ENCODE measurements at regions not wholly inside any gene's neighbourhood (a gene's known extent, or its start where the extent isn't known, plus 50 kb on each side); places are given as distances from the start of the nearest gene placed in this dataset.

DNA sequence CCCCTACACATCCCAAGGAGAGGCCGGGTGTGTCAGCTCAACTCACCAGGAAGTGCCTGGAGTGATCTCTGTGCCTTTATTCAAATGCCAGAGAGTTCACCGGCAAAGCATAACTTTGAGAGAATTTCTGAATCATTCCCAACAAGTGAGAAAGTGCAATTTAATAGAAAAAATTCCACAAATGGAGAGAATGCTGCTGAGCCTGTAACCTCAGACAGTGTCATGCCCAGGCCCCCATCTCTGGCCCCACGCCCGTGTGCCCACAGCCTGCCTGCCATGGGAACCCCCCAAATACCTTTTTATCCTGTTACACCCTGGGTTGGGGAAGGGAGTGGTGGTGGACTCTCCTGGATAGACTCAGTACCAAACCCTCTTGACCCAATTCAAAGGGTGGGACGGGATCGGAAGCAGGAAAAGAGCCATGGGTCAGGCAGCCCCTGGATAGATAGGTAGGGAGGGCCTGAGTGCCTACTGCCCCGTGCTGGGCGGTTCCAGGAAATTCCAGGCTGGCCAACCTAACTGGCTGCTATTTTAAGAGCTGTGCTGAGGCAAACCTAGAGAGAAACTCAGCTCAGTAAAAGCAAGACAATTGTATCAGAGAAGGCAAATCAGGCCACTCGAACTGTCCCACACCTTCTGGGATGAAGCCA, 179.0 kb upstream of the FOXA2 start:
- H3K27ac Mint-ChIP-seq = no peak overlapping the region
- H3K36me3 Mint-ChIP-seq = no peaks in the 10 kb centered on the region
- ATAC-seq (ENCODE audit: low read depth in 2 of 2) (no peak), DNase-seq (no peak)
- peaks cover 0 to 6% (median 0%) of the 10 kb centered on the region in 3 donors for H3K27me3 Mint-ChIP-seq
- peaks cover 0 to 7% (median 0%) of the 10 kb centered on the region in 3 donors for H3K4me1 Mint-ChIP-seq
- H3K9me3 Mint-ChIP-seq = peaks cover 0 to 8% (median 0%) of the 10 kb centered on the region in 7 donors
- no peak overlapping the region for H3K4me3 Mint-ChIP-seq

DNA sequence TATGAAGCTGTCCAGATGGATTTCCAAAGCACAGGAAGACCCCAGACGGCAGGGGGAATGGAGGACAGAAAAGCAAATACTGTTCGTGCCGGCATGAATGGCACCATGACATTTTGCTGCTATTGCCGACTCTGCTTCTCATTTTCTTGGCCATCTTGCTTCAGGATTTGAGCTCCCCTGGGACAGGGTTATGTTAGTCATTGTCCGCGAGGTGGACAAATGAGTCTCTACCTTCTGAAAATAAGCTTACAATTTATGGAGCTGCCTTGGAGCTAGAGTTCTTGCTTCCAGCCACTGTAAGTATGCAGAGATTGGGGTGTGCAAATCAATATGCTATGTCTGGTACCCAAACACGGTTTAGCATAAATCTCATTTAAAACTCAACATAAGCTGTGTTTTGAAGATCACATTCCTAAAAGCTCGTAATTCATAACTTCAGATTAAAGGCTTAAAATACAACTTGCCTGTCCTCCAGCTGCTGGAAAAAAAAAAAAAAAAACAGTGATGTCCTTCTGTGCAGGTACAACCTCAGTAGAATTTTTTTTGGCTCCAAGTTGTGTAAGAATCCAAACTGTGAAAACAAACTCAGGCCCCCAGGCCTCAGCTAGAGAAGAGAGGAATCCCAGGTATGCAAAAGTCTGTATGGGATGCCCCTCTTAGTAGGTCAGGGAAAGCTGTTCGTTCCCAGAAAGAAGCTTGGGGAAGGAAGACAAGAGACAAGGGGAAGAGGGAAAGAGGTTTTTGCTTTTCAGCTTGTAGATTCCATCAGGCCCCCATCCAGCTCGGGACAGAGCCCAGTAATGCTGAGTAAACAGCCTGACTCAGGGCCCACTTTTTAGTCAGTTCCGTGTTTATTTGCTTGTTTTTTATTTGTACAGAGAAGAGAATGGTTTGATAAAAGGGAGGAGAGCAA, 184.2 kb upstream of the FOXA2 start:
- Mint-ChIP-seq H3K9me3 (peaks cover 0 to 4% (median 0%) of the 10 kb centered on the region in 7 donors), H3K4me1 (no peaks in the 10 kb centered on the region), H3K4me3 (no peak overlapping the region), H3K36me3 (no peaks in the 10 kb centered on the region), H3K27me3 (peaks cover 16 to 21% (median 19%) of the 10 kb centered on the region in 3 donors), H3K27ac (no peak overlapping the region)
- ATAC-seq (ENCODE audit: low read depth in 2 of 2) (no peak), DNase-seq (no peak)

DNA sequence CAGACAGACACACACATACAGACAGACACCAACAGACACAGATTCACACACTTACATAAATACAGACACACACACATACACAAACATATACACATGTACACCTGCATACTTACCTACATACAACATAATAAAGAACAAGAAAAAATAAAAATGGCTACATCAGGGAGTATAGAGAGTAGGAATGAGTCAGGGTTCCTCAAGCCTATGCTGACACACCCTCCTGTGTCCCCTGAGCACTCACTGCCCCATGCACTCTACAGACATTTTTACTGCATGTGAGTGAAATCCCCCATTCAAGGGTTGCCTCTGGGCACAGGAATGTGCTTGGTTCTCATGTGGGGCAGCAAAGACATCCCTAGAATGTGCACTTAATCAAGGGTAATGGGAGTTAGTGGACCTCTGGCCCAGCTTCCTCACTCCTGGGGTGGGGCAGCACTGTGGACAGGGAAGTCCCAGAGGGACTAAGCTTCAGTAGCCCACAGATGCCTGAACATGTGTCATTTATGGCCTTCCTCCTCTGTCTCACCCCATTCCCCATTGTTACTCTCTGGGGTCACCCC, 185.9 kb upstream of the FOXA2 start:
- no peak overlapping the region for H3K4me3 Mint-ChIP-seq
- H3K9me3 Mint-ChIP-seq = peaks cover 0 to 6% (median 1%) of the 10 kb centered on the region in 7 donors
- no peaks in the 10 kb centered on the region for H3K36me3 Mint-ChIP-seq
- DNase-seq (no peak), ATAC-seq (ENCODE audit: low read depth in 2 of 2) (no peak)
- H3K27me3 Mint-ChIP-seq = peaks cover 15 to 23% (median 22%) of the 10 kb centered on the region in 3 donors
- no peak overlapping the region for H3K27ac Mint-ChIP-seq
- H3K4me1 Mint-ChIP-seq = no peaks in the 10 kb centered on the region

DNA sequence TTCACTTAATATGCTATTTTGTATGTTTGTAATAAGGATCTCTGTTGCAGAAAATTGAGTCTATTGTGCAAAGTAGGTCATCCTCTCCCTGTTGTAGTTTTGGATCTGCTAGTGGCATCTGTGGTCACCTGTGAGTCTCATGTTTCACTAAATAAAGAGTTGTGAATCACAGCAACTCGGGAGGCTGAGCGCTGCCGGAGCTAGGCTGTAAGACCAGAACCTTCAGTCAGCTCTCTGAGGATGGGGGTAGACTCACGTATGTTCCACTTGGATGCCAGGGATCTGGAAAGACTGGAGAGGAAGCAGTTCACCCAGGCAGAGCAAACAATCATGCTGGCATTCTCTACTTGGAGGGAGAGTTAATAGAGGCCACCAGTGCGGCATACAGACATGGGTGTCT, 187.3 kb upstream of the FOXA2 start:
- no peak overlapping the region for H3K4me3 Mint-ChIP-seq
- no peaks in the 10 kb centered on the region for H3K4me1 Mint-ChIP-seq
- H3K9me3 Mint-ChIP-seq = peaks cover 0 to 9% (median 3%) of the 10 kb centered on the region in 7 donors
- no peak overlapping the region for H3K27ac Mint-ChIP-seq
- no peak for ATAC-seq (ENCODE audit: low read depth in 2 of 2)
- H3K36me3 Mint-ChIP-seq = no peaks in the 10 kb centered on the region
- no peak for DNase-seq
- H3K27me3 Mint-ChIP-seq = peaks cover 13 to 24% (median 22%) of the 10 kb centered on the region in 3 donors

DNA sequence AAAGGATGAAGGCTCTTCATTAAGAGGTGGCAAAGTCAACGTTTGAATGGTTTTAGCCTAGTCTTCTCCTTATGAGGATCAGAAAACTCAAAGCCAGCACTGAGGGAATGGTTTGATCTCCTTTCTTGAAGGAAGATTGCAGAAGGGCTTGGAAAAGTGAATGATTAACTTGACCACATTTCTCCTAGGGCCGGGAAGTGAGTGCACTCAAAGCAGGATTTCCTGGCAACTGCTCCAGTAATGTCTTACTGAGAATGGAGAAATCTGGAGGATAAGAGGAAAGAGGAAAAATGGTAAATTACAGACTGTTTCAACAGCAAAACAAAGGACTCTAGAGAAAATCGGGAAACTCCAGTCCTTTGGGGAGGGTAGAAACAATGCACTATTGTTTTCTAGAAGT, 189.0 kb upstream of the FOXA2 start:
- no peaks in the 10 kb centered on the region for H3K36me3 Mint-ChIP-seq
- ATAC-seq (ENCODE audit: low read depth in 2 of 2) (no peak), DNase-seq (no peak)
- peaks cover 13 to 24% (median 22%) of the 10 kb centered on the region in 3 donors for H3K27me3 Mint-ChIP-seq
- no peak overlapping the region for H3K27ac Mint-ChIP-seq
- no peaks in the 10 kb centered on the region for H3K4me1 Mint-ChIP-seq
- no peak overlapping the region for H3K4me3 Mint-ChIP-seq
- peaks cover 0 to 9% (median 3%) of the 10 kb centered on the region in 7 donors for H3K9me3 Mint-ChIP-seq

DNA sequence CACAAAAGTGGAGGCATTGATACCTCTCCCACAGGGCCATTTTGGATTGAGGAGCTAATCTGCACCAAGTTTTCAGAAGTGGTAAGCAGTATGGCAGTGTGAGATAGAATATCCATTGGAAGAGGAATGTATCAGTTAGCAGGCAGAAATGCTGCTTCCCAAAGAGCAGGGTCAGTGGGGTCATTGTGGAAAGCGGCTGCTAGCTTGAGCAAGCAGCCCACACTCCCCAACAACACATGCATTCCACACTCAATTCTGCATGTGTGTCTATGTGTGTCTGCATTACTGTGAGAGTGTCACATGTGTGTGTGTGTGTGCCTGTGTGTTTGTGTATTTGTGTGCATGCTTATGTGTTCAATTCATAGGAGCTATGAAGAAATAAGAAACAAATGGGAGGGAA, 190.9 kb upstream of the FOXA2 start:
- ATAC-seq (ENCODE audit: low read depth in 2 of 2) = no peak
- Mint-ChIP-seq H3K4me1 (no peaks in the 10 kb centered on the region), H3K27ac (no peak overlapping the region), H3K36me3 (no peaks in the 10 kb centered on the region), H3K27me3 (peaks cover 13 to 22% (median 19%) of the 10 kb centered on the region in 3 donors), H3K9me3 (peaks cover 0 to 9% (median 3%) of the 10 kb centered on the region in 7 donors), H3K4me3 (no peak overlapping the region)
- no peak for DNase-seq

DNA sequence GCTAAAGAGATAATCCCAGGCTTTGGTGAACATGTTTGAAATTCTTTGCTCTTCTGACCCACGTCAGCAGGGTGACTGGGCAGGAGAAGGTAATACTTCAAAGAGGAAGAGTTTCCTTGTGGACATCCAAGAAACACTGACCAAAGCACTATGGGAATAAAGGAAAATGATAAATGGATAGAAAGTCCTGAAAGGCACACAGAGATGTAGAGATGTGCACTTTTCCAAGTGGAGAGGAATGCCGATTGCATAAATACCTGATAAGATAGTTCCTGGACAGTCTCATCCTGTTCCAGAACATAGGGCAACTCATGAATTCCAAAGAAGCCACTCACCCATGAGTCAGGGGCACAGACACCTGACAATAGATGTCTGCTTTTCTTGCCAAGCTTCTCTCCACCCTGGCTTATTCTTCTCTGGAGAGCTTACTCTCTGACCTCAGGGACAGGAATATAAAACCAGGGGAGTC, 191.3 kb upstream of the FOXA2 start:
- peaks cover 13 to 20% (median 19%) of the 10 kb centered on the region in 3 donors for H3K27me3 Mint-ChIP-seq

DNA sequence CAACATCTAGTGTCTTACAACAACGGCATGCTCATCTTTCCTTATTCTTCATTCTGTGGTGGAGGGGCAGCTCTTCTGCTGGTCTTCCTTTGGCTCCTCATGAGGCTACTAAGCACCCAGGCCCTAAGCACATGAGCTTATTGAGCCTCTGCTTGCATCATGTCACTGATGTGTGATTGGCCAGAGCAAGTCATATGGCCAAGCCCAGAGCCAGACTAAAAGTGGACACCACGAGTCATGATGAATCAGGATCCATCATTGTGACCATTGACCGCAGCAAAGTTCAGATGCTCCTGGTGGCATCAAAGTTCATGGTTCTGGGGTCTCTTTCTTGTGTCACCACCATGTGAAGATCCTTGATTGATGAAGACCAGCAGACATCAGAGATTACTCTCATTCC, 192.0 kb upstream of the FOXA2 start:
- no peaks in the 10 kb centered on the region for H3K36me3 Mint-ChIP-seq
- H3K27me3 Mint-ChIP-seq = peaks cover 12 to 15% (median 14%) of the 10 kb centered on the region in 3 donors
- H3K27ac Mint-ChIP-seq = no peak overlapping the region
- H3K4me3 Mint-ChIP-seq = no peak overlapping the region
- DNase-seq = no peak
- H3K4me1 Mint-ChIP-seq = no peaks in the 10 kb centered on the region
- H3K9me3 Mint-ChIP-seq = peaks cover 0 to 9% (median 3%) of the 10 kb centered on the region in 7 donors
- ATAC-seq (ENCODE audit: low read depth in 2 of 2) = no peak

More for the DNA sequence above, 191.3 kb upstream of the FOXA2 start:
- ATAC-seq (ENCODE audit: low read depth in 2 of 2) (no peak), DNase-seq (no peak)
- Mint-ChIP-seq H3K4me1 (no peaks in the 10 kb centered on the region), H3K9me3 (peaks cover 0 to 9% (median 3%) of the 10 kb centered on the region in 7 donors), H3K4me3 (no peak overlapping the region), H3K36me3 (no peaks in the 10 kb centered on the region), H3K27ac (no peak overlapping the region)

DNA sequence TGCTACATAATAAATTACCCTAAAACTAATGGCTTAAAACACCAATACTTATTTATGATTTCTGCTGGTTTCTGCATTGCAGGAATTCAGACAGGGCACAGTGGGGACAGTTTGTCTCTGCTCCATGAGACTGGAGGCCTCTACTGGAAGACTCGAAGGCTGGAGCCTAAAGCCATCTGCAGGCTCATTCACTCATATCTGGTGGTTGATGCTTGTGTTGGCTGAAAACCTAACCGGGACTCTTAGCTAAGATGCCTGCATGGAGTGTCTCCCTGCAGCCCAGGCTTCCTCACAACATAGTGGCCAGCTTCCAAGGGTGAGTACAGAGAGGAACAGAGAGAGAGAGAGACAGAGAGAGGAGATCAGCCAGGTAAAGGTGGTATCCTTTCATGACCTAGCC, 195.5 kb upstream of the FOXA2 start:
- Mint-ChIP-seq H3K4me3 (no peak overlapping the region), H3K4me1 (no peaks in the 10 kb centered on the region), H3K27me3 (peaks cover 0 to 6% (median 0%) of the 10 kb centered on the region in 3 donors), H3K36me3 (no peaks in the 10 kb centered on the region), H3K9me3 (peaks cover 0 to 9% (median 3%) of the 10 kb centered on the region in 7 donors), H3K27ac (no peak overlapping the region)
- DNase-seq = no peak
- ATAC-seq (ENCODE audit: low read depth in 2 of 2) = no peak

DNA sequence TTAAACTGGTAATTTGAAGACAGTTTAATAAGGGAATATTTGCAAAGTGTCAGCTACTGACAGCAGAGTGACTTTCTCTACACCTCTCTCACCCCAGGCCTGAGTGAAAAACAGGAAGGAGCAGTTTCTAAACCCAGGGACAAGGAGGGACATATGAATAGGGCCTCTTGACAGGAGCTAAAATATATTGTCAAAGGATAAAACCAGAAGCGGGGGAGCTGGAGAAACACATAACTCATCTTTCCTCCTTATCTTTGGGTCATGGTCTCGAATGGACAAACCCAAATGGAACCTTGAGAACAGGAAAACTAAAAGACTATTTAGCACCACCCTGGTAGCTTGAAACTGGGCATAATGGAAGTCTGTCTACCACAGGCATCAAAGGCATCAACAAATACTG, 197.5 kb upstream of the FOXA2 start:
- H3K4me3 Mint-ChIP-seq = no peak overlapping the region
- peaks cover 0 to 4% (median 0%) of the 10 kb centered on the region in 7 donors for H3K9me3 Mint-ChIP-seq
- no peak overlapping the region for H3K27ac Mint-ChIP-seq
- no peaks in the 10 kb centered on the region for H3K36me3 Mint-ChIP-seq
- ATAC-seq (ENCODE audit: low read depth in 2 of 2) (no peak), DNase-seq (no peak)
- H3K4me1 Mint-ChIP-seq = no peaks in the 10 kb centered on the region
- H3K27me3 Mint-ChIP-seq = no peaks in the 10 kb centered on the region

DNA sequence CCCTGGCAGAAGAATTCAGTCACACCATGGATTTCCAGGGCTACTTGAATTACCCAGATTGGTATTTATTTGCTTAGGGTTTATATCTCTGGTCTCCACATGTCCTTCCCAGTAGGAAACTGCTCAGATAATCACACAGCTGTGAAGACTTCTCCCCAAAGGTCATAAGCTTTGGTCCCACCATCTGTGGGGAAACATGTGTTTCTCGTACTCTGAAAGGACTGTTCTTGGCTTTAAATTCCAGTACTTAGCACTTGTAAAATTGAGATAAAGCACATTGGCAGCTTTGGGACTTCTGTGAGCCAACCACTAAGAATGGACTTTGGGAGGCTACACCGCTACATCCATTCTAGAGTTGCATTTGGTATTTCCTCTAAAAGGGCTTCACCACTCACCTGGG, 205.3 kb upstream of the FOXA2 start:
- ATAC-seq (ENCODE audit: low read depth in 2 of 2) (no peak), DNase-seq (no peak)
- no peaks in the 10 kb centered on the region for H3K4me1 Mint-ChIP-seq
- peaks cover 0 to 4% (median 0%) of the 10 kb centered on the region in 7 donors for H3K9me3 Mint-ChIP-seq
- peaks cover 0 to 5% (median 4%) of the 10 kb centered on the region in 3 donors for H3K27me3 Mint-ChIP-seq
- H3K4me3 Mint-ChIP-seq = no peak overlapping the region
- H3K36me3 Mint-ChIP-seq = no peaks in the 10 kb centered on the region
- no peak overlapping the region for H3K27ac Mint-ChIP-seq

DNA sequence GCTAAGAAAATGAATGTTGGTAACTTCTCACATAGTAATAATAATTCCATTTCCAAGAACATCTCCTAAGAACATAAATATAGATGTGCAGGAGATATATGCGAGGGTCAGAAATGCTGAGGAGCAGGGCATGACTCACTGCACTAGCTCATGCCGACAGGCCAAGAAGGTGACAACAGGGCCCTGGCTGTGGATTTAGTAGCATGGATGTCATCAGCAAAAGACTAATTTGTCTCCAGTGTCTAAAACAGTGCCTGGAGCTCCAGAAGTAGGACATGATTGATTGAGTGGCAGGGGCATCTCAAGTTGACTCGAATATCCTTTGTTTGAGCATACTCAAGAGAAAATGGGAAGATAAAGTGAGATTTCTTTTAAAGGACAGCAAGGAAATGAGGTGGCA, 207.0 kb upstream of the FOXA2 start:
- Mint-ChIP-seq H3K4me3 (no peak overlapping the region), H3K9me3 (peaks cover 0 to 9% (median 0%) of the 10 kb centered on the region in 7 donors), H3K27ac (no peak overlapping the region), H3K4me1 (no peaks in the 10 kb centered on the region), H3K36me3 (no peaks in the 10 kb centered on the region), H3K27me3 (peaks cover 0 to 9% (median 9%) of the 10 kb centered on the region in 3 donors)
- DNase-seq (no peak), ATAC-seq (ENCODE audit: low read depth in 2 of 2) (no peak)

DNA sequence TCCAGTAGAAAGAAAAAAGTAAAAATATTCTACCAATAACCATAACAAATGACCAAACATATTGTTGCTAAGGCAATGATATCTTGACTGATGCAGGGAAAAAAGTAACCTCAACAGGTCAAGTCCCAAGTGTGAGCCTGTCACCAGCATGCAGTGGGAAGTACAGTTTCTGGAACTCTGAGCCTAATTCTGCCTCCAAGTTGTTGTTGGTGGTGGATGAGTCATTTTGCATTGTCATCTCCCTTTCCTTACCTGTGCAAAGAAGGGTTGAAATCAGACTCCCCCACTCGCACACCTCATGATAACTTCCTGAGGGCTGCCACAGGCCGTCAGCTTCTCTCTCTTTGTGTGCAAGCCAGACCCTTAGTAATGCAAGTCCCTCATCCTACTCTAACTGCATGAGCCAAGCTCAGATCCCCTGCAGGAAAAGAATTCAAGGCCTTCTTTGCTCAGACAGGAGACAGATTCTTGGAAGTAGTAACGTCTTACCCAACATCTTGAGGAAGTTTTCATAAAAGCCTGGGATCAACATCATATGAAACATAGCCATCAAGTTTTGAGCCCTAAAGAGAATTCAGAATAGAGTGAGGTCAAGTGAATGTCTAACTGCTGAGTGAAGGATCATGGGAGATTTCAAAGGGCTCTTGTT, 207.6 kb upstream of the FOXA2 start:
- H3K4me3 Mint-ChIP-seq = no peak overlapping the region
- H3K27ac Mint-ChIP-seq = no peak overlapping the region
- ATAC-seq (ENCODE audit: low read depth in 2 of 2) (no peak), DNase-seq (no peak)
- H3K27me3 Mint-ChIP-seq = peaks cover 0 to 9% (median 9%) of the 10 kb centered on the region in 3 donors
- peaks cover 0 to 9% (median 0%) of the 10 kb centered on the region in 7 donors for H3K9me3 Mint-ChIP-seq
- H3K4me1 Mint-ChIP-seq = no peaks in the 10 kb centered on the region
- no peaks in the 10 kb centered on the region for H3K36me3 Mint-ChIP-seq
